ENCODE measurements at regions not wholly inside any gene's neighbourhood (a gene's known extent, or its start where the extent isn't known, plus 50 kb on each side); places are given as distances from the start of the nearest gene placed in this dataset.

- DNase-seq (ENCODE audit: low spot score) (no peak), ATAC-seq (no peak)
- H3K4me1 Mint-ChIP-seq (ENCODE audit: low read depth in 2 of 2), result no peaks in the 10 kb centered on the region
- no peaks in the 10 kb centered on the region for H3K36me3 Mint-ChIP-seq
- peaks cover 4% of the 10 kb centered on the region for H3K9me3 Mint-ChIP-seq
- H3K27ac Mint-ChIP-seq, result no peak overlapping the region
- no peaks in the 10 kb centered on the region for H3K27me3 Mint-ChIP-seq
- no peak overlapping the region for H3K4me3 Mint-ChIP-seq
Observed at GRCh38 chr12:84807249-84807648, 105.3 kb downstream of the SLC6A15 start.

- Mint-ChIP-seq H3K36me3 (no peaks in the 10 kb centered on the region), H3K9me3 (peaks cover 6% of the 10 kb centered on the region), H3K27ac (no peak overlapping the region), H3K4me1 (ENCODE audit: low read depth in 2 of 2) (no peaks in the 10 kb centered on the region), H3K4me3 (no peak overlapping the region), H3K27me3 (no peaks in the 10 kb centered on the region)
- ATAC-seq, result no peak
- no peak for DNase-seq (ENCODE audit: low spot score)
Observed at GRCh38 chr12:84805474-84805858, 107.1 kb downstream of the SLC6A15 start.

GRCh38 chr12:84804691-84805473 is 107.7 kb downstream of the SLC6A15 start:
- Mint-ChIP-seq H3K4me3 (no peak overlapping the region), H3K4me1 (ENCODE audit: low read depth in 2 of 2) (no peaks in the 10 kb centered on the region), H3K9me3 (peaks cover 6% of the 10 kb centered on the region), H3K27ac (no peak overlapping the region), H3K27me3 (no peaks in the 10 kb centered on the region), H3K36me3 (no peaks in the 10 kb centered on the region)
- ATAC-seq (no peak), DNase-seq (ENCODE audit: low spot score) (no peak)

- Mint-ChIP-seq H3K4me1 (ENCODE audit: low read depth in 2 of 2) (no peaks in the 10 kb centered on the region), H3K4me3 (no peak overlapping the region), H3K27ac (no peak overlapping the region)
Observed at GRCh38 chr12:84803661-84804060, 108.9 kb downstream of the SLC6A15 start.

GRCh38 chr12:84802161-84802560 is 110.4 kb downstream of the SLC6A15 start:
- Mint-ChIP-seq H3K4me1 (ENCODE audit: low read depth in 2 of 2) (no peaks in the 10 kb centered on the region), H3K27ac (no peak overlapping the region), H3K9me3 (peaks cover 6% of the 10 kb centered on the region), H3K27me3 (no peaks in the 10 kb centered on the region), H3K4me3 (no peak overlapping the region), H3K36me3 (no peaks in the 10 kb centered on the region)
- no peak for ATAC-seq
- no peak for DNase-seq (ENCODE audit: low spot score)

More at GRCh38 chr12:84803661-84804060, 108.9 kb downstream of the SLC6A15 start:
- no peaks in the 10 kb centered on the region for H3K36me3 Mint-ChIP-seq
- peaks cover 6% of the 10 kb centered on the region for H3K9me3 Mint-ChIP-seq
- H3K27me3 Mint-ChIP-seq, result no peaks in the 10 kb centered on the region
- no peak for ATAC-seq
- DNase-seq (ENCODE audit: low spot score), result no peak

GRCh38 chr12:84793558-84794367 is 118.8 kb downstream of the SLC6A15 start:
- H3K4me1 Mint-ChIP-seq (ENCODE audit: low read depth in 2 of 2), result no peaks in the 10 kb centered on the region
- no peak for DNase-seq (ENCODE audit: low spot score)
- peaks cover 8% of the 10 kb centered on the region for H3K9me3 Mint-ChIP-seq
- H3K4me3 Mint-ChIP-seq, result no peak overlapping the region
- H3K27ac Mint-ChIP-seq, result no peak overlapping the region
- H3K36me3 Mint-ChIP-seq, result peaks cover 4% of the 10 kb centered on the region
- no peaks in the 10 kb centered on the region for H3K27me3 Mint-ChIP-seq
- no peak for ATAC-seq

GRCh38 chr12:84791444-84791843 is 121.2 kb downstream of the SLC6A15 start:
- peaks cover 4% of the 10 kb centered on the region for H3K36me3 Mint-ChIP-seq
- no peak overlapping the region for H3K27ac Mint-ChIP-seq
- no peaks in the 10 kb centered on the region for H3K4me1 Mint-ChIP-seq (ENCODE audit: low read depth in 2 of 2)
- no peak for DNase-seq (ENCODE audit: low spot score)
- H3K9me3 Mint-ChIP-seq, result peaks cover 8% of the 10 kb centered on the region
- H3K27me3 Mint-ChIP-seq, result no peaks in the 10 kb centered on the region
- ATAC-seq, result no peak
- H3K4me3 Mint-ChIP-seq, result no peak overlapping the region

- Mint-ChIP-seq H3K36me3 (no peaks in the 10 kb centered on the region), H3K27ac (no peak overlapping the region), H3K27me3 (no peaks in the 10 kb centered on the region), H3K4me1 (ENCODE audit: low read depth in 2 of 2) (no peaks in the 10 kb centered on the region), H3K4me3 (no peak overlapping the region), H3K9me3 (peaks cover 6% of the 10 kb centered on the region)
- DNase-seq (ENCODE audit: low spot score), result no peak
- no peak for ATAC-seq
Observed at GRCh38 chr12:84789184-84789583, 123.4 kb downstream of the SLC6A15 start.

GRCh38 chr12:84787253-84787652 is 125.3 kb downstream of the SLC6A15 start:
- DNase-seq (ENCODE audit: low spot score) (no peak), ATAC-seq (no peak)
- peaks cover 6% of the 10 kb centered on the region for H3K9me3 Mint-ChIP-seq
- no peaks in the 10 kb centered on the region for H3K27me3 Mint-ChIP-seq
- H3K4me1 Mint-ChIP-seq (ENCODE audit: low read depth in 2 of 2), result no peaks in the 10 kb centered on the region
- H3K4me3 Mint-ChIP-seq, result no peak overlapping the region
- H3K36me3 Mint-ChIP-seq, result no peaks in the 10 kb centered on the region
- H3K27ac Mint-ChIP-seq, result no peak overlapping the region

GRCh38 chr12:84786622-84787021 is 126.0 kb downstream of the SLC6A15 start:
- DNase-seq (ENCODE audit: low spot score), result no peak
- ATAC-seq, result no peak
- Mint-ChIP-seq H3K4me3 (no peak overlapping the region), H3K4me1 (ENCODE audit: low read depth in 2 of 2) (no peaks in the 10 kb centered on the region), H3K27me3 (no peaks in the 10 kb centered on the region), H3K36me3 (no peaks in the 10 kb centered on the region), H3K27ac (no peak overlapping the region), H3K9me3 (peaks cover 10% of the 10 kb centered on the region)

GRCh38 chr12:84785951-84786350 is 126.6 kb downstream of the SLC6A15 start:
- Mint-ChIP-seq H3K27me3 (no peaks in the 10 kb centered on the region), H3K4me3 (no peak overlapping the region), H3K4me1 (ENCODE audit: low read depth in 2 of 2) (no peaks in the 10 kb centered on the region), H3K27ac (no peak overlapping the region), H3K9me3 (peaks cover 15% of the 10 kb centered on the region), H3K36me3 (no peaks in the 10 kb centered on the region)
- ATAC-seq (no peak), DNase-seq (ENCODE audit: low spot score) (no peak)

- no peaks in the 10 kb centered on the region for H3K27me3 Mint-ChIP-seq
- no peak overlapping the region for H3K4me3 Mint-ChIP-seq
- H3K4me1 Mint-ChIP-seq (ENCODE audit: low read depth in 2 of 2), result no peaks in the 10 kb centered on the region
Observed at GRCh38 chr12:84785281-84785680, 127.3 kb downstream of the SLC6A15 start.

GRCh38 chr12:84779169-84779568 is 133.4 kb downstream of the SLC6A15 start:
- Mint-ChIP-seq H3K4me1 (ENCODE audit: low read depth in 2 of 2) (no peaks in the 10 kb centered on the region), H3K27me3 (no peaks in the 10 kb centered on the region), H3K9me3 (peaks cover 14% of the 10 kb centered on the region), H3K36me3 (no peaks in the 10 kb centered on the region), H3K27ac (no peak overlapping the region), H3K4me3 (no peak overlapping the region)
- ATAC-seq (no peak), DNase-seq (ENCODE audit: low spot score) (no peak)

More at GRCh38 chr12:84785281-84785680, 127.3 kb downstream of the SLC6A15 start:
- no peak for DNase-seq (ENCODE audit: low spot score)
- peaks cover 16% of the 10 kb centered on the region for H3K9me3 Mint-ChIP-seq
- no peak overlapping the region for H3K27ac Mint-ChIP-seq
- no peaks in the 10 kb centered on the region for H3K36me3 Mint-ChIP-seq
- no peak for ATAC-seq

- Mint-ChIP-seq H3K4me3 (no peak overlapping the region), H3K27ac (no peak overlapping the region), H3K27me3 (no peaks in the 10 kb centered on the region), H3K4me1 (ENCODE audit: low read depth in 2 of 2) (no peaks in the 10 kb centered on the region), H3K9me3 (peaks cover 3% of the 10 kb centered on the region), H3K36me3 (no peaks in the 10 kb centered on the region)
- DNase-seq (ENCODE audit: low spot score), result no peak
- ATAC-seq, result no peak
Observed at GRCh38 chr12:84772281-84772680, 140.3 kb downstream of the SLC6A15 start.

All from natural killer cell treated with Interleukin-12 subunit alpha and Interleukin-12 subunit beta and Interleukin-15 and Interleukin-18, amount 100 ng/mL, for 72 hours (primary cell).